Breast epithelium (tissue), 3 donors: ENCODE measurements at regions not wholly inside any gene's neighbourhood (a gene's known extent, or its start where the extent isn't known, plus 50 kb on each side); places are given as distances from the start of the nearest gene placed in this dataset.

Experiments used
- CTCF ChIP-seq, 3 donors: fragments of 450-650 bp; IDR thresholded peaks; one replicate each; pipeline ENCODE4 v1.5.1; 2016 to 2017; ENCODE audit warnings: antibody characterized with exemption in 3 of 3, mild to moderate bottlenecking in 3 of 3, moderate library complexity in 3 of 3
- POLR2A ChIP-seq: fragments of 450-650 bp; IDR thresholded peaks from one replicate; pipeline ENCODE4 v1.6.1; 2016; ENCODE audit warnings: antibody characterized with exemption, mild to moderate bottlenecking, moderate library complexity

- TF ChIP-seq CTCF (IDR thresholded peaks at IDR 0.05) (no peak), POLR2A (no peak)
Measured at GRCh38 chr2:216312441-216312840, 59.8 kb downstream of the MARCHF4 start.
